Fibroblast of upper back skin (primary cell): ENCODE measurements at regions not wholly inside any gene's neighbourhood (a gene's known extent, or its start where the extent isn't known, plus 50 kb on each side); places are given as distances from the start of the nearest gene placed in this dataset.
A peak's percentile ranks its signal among the peaks of the same experiment; 100 is the strongest.

ENCODE experiments used
- DNase-seq: peaks from one replicate; pipeline ENCODE4 v3.0.0-alpha.2; 2013

- DNase-seq = no peak
Measured at GRCh38 chr13:74865656-74866055, 616.3 kb downstream of the TBC1D4 start.

- DNase-seq = peak; percentile 70
Measured at GRCh38 chr13:74860789-74861188, 621.2 kb downstream of the TBC1D4 start.

DNA sequence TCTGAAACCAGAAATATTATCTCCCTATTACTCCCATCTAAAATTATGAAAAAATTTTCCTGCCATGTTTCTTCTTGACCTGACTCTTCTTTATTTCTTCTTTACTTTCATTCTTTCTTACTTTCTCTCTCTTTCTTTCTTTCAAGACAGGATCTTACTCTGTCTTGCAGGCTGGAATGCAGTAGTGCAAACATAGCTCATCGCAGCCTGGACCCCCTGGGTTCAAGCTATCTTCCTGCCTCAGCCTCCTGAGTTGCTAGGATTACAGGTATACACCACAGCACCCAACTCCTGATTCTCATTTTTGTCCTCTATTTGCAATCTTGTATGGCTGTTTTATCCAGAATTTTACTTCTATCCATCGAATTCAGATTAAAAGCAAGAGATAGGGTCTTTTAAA is 631.1 kb downstream of the TBC1D4 start:
- no peak for DNase-seq

DNA sequence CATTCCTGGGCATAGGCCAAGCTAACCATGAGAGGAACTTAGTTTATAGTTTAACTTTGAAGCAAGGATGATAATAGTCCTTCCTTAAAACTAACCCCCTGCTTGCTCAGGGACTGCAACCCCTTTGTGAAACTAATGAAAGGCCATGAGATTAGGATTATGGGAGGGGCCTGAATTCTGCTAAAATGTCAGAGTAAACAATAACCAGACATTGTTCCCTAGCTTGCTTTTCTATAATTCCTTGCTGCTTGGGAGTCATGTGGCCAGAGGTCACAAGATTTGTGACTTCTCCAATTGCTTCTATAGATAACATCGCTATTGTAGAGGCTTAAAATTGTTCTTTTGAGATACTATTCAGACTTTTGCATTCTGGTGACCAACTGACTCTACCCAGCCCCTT is 634.0 kb downstream of the TBC1D4 start:
- no peak for DNase-seq

DNA sequence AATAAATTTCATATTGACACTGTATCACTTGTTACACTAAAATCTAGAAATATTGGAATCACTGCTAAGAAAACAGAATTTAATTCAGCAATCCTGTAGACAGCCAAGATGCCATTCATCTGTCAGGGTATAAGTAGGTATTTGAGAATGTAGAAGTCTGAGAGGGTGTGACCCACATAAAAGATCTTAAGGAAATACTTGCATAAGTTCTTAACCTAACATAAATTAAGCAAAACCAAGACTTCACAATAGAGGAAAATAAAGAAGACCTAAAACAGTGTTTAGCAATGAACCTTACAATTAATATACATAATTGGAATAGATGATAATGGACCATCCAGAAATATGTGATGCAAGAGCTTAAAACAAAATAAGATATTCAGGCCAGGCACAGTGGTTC is 636.2 kb downstream of the TBC1D4 start:
- DNase-seq = no peak

- no peak for DNase-seq
Measured at GRCh38 chr13:74841651-74842050, 640.3 kb downstream of the TBC1D4 start.

- no peak for DNase-seq
Measured at GRCh38 chr13:74841123-74841522, 640.8 kb downstream of the TBC1D4 start.

DNA sequence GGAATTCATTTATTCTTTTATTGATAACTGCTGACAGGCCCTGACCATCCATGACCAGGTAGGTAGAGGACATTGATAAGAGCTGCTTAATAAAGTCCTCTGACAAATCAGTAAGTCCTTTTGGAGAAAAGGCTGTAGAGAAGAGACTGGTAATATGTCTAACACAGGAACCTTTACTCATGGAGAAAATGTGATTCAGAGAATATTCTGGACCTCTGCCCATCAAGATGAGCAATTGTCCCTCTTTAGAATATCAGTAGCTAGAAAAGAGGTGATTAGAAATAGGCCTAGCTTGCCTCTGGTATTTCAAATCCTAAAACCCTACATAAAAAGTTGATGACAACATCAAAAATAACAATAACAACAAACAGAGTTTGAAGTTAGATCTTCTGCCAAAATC is 642.3 kb downstream of the TBC1D4 start:
- DNase-seq = peak; percentile 52

DNA sequence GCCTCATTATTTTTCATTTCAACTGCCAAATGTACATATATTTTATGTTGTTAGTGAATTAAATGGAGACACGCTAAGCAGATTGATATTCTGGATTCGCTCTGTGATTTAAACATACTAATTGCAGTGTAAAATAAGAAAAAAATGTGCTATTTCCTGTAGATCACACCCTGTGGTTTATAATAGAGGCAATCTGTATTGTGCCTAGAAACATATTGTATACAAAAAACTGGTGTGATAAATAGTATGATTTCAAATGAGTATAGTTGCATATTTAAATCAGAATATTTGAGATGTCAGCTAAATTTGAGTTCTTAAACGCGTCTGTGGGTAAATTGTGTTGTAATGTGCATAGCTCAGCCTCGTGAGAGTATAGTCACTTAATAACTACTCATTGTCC is 643.9 kb downstream of the TBC1D4 start:
- DNase-seq = no peak

DNA sequence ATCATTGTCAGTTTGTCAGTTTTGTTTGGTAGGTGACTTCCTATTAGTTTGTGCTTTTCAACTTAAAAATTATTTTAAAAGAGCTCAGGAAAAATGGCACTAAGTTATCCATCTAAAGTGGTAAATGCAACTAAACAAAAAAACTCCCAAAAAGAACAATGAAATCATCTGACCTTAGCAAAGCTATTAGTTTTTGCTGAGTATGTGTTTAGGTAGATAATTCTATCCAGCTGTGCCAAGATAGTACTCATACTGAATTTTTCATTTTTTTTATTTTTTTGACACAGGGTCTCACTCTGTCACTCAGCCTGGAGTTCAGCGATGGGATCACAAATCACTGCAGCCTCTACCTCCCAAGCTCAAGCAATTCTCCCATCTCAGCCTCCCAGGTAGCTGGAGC is 645.3 kb downstream of the TBC1D4 start:
- DNase-seq = no peak

DNA sequence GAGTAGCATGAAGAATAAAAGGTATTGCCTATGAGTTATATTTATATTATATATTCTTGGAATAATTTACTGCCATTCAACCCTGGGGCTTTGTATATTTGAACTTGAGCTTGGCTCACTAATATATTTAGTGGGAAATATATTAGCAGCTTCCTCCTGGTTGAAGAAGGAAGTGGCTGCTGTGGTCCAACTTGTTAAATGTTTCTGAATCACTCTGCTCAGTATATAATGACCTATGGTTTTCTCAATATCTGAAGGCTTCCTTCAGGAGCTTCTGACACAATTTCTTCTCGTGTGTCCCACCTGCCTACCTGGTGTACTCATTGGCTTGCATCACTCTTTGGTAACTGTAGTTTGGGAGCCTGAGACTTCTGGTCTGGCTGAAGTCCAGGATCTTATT is 646.4 kb downstream of the TBC1D4 start:
- DNase-seq = no peak

GRCh38 chr13:74825938-74826246 is 656.1 kb downstream of the TBC1D4 start:
- no peak for DNase-seq

DNA sequence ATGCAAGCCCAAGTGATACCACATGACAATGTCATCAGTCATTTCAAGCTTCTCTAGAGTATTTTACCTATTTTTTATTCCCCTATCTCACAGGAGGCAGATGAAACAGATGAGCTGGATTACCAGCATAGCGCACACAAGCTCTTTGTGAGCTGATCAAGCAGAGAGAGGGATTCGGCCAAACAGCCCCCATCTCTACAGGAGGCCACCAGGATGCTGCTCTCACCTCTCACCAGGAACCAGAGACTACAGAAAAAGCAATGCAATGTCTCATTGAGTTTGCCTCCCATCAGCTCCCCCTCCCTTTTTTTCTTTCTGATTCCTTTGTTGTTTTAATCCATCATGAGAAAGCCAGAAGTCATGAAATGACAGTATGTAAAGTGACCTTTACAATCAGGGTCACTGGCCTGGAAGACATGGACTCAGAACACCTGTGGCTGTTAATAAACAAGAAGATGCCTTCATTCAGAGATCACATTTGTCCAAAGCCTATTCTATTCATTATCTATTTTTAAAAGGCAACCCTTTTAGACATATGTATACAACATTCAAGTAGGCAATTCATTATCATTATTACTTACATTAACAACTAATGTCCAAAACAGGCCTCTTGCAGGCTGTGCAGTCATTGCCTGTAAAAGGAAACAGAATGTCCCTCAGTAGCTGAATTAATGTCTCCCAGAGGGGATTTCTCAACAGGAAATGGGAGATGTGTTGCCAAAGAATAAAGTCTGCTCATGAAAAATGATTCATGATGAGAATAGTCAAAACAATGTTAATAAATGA is 656.6 kb downstream of the TBC1D4 start:
- peak; percentile 86 for DNase-seq

GRCh38 chr13:74820809-74821208 is 661.2 kb downstream of the TBC1D4 start:
- DNase-seq = no peak

GRCh38 chr13:74819549-74819948 is 662.4 kb downstream of the TBC1D4 start:
- no peak for DNase-seq

DNA sequence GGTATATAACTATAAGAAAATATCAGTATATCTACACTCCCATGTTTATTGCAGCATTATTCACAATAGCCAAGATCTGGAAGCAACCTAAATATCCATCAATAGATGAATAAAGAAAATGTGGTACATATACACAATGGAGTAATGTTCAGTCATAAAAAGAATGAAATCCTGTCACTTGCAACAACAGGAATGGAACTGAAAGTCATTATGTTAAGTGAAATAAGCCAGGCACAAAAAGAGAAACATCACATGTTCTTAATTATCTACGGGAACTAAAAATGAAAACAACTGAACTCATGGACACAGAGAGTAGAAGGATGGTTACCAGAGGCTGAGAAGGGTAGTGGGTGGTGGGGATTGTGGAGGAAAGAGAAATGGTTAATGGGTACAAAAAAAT is 665.2 kb downstream of the TBC1D4 start:
- DNase-seq = no peak

- DNase-seq = no peak
Measured at GRCh38 chr13:74796157-74796556, 662.0 kb upstream of the KLF12 start.

GRCh38 chr13:74795526-74795925 is 661.3 kb upstream of the KLF12 start:
- DNase-seq = no peak

GRCh38 chr13:74794582-74794981 is 660.4 kb upstream of the KLF12 start:
- no peak for DNase-seq

DNA sequence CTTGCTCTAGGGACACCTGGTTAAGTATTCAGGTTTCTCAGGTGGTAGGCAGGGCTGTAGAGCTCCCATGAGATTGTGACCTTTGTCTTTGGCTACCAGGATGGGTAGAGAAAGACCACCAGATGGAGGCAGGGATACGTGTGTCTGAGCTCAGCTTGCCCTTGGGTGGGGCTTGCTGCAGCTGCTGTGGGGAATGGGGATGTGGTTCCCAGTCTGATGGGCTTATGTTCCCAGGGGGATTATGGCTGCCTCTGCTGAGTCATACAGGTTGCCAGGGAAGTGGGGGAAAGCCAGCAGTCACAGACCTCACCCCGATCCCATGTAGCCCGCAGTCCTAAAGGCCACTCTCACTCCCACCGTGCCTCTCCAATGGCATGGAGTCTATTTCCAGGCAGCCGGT is 659.9 kb upstream of the KLF12 start:
- DNase-seq = peak; percentile 29

- DNase-seq = peak; percentile 55
Measured at GRCh38 chr13:74784959-74785358, 650.8 kb upstream of the KLF12 start.

GRCh38 chr13:74778946-74779345 is 644.7 kb upstream of the KLF12 start:
- peak; percentile 18 for DNase-seq

DNA sequence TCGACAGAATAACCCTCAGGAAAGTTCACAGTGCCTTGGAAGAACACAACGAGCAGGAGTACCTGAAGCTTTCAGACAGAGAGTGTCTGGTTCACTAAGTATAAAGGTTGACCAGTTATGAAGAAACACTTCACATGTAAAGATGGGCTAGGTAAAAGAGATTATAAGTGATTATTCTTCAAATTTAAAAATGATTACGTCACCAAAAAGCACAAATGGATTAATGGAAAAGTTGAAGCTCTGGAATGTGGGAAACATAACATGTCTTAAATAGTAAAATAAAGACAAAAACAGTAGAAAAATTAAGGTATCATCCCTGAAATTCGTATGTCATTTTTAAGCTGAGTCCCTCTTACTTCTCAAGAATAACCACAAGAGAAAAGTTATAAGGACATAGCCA is 643.9 kb upstream of the KLF12 start:
- no peak for DNase-seq

DNA sequence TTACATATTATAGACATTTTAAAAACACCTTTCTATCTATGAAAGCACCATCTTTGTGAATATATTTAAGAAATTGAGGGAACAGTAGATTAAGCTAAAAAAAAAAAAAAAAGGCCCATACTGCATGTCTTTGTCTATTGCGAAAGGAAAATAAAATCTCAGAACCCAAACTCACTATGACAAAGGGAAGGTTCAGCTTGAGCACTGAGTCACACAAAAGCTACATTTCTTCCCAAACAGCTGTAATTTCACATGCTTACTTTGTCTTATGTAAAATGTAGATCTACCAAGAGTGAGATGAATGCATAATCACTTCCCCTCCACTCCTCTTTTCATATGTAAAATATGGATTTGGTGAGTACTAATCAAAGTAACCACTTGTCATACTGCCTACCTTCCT is 640.1 kb upstream of the KLF12 start:
- peak; percentile 75 for DNase-seq

- DNase-seq = no peak
Measured at GRCh38 chr13:74773248-74773647, 639.0 kb upstream of the KLF12 start.

- peak; percentile 90 for DNase-seq
Measured at GRCh38 chr13:74771964-74772363, 637.8 kb upstream of the KLF12 start.
